GM06990 (cell line): ENCODE measurements at regions not wholly inside any gene's neighbourhood (a gene's known extent, or its start where the extent isn't known, plus 50 kb on each side); places are given as distances from the start of the nearest gene placed in this dataset.

Source experiments
- DNase-seq: peaks from one replicate; pipeline ENCODE4 v3.0.0-alpha.2; 2011; ENCODE audit not compliant: insufficient read length; ENCODE audit errors: extremely low read depth
- H3K27me3 ChIP-seq: replicated peaks from 2 replicates; pipeline ENCODE4 v1.6.0; 2011; ENCODE audit warnings: low read length; ENCODE audit not compliant: control insufficient read depth, insufficient read depth
- H3K36me3 ChIP-seq: 2 replicates; pipeline ENCODE4 v1.5.1; 2011; ENCODE audit warnings: low read length; ENCODE audit not compliant: control insufficient read depth, insufficient read depth
- H3K4me3 ChIP-seq: replicated peaks from 2 replicates; pipeline ENCODE4 v1.5.1; 2011; ENCODE audit warnings: low read depth, mild to moderate bottlenecking, control low read depth, low read length
- TF ChIP-seq, protein P1 (sequence below): IDR thresholded peaks from 2 replicates; pipeline ENCODE4 v1.5.1; 2011; ENCODE audit warnings: low read length, control low read depth, mild to moderate bottlenecking, inconsistent platforms; ENCODE audit not compliant: insufficient read depth, poor library complexity, severe bottlenecking

DNA sequence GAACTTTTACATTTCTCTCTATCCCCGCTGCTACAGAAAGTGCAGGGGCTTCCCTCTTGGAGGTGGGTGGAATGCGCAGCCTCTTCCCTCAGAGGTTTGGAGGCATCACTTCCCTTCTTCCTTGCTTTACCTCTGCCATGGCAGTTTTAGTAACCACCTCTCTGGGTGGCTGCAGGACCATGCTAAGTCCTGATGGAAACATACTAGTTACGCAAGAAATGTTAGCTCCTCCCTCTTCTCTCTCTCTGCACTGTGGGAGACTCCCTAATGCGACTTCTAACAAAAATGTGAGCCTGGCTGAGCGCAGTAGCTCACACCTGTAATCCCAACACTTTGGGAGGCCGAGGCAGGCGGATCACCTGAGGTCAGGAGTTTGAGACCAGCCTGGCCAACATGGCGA is 116.8 kb upstream of the RAB6C start:
- TF ChIP-seq, protein P1, sequence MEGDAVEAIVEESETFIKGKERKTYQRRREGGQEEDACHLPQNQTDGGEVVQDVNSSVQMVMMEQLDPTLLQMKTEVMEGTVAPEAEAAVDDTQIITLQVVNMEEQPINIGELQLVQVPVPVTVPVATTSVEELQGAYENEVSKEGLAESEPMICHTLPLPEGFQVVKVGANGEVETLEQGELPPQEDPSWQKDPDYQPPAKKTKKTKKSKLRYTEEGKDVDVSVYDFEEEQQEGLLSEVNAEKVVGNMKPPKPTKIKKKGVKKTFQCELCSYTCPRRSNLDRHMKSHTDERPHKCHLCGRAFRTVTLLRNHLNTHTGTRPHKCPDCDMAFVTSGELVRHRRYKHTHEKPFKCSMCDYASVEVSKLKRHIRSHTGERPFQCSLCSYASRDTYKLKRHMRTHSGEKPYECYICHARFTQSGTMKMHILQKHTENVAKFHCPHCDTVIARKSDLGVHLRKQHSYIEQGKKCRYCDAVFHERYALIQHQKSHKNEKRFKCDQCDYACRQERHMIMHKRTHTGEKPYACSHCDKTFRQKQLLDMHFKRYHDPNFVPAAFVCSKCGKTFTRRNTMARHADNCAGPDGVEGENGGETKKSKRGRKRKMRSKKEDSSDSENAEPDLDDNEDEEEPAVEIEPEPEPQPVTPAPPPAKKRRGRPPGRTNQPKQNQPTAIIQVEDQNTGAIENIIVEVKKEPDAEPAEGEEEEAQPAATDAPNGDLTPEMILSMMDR: no peak
- H3K4me3 ChIP-seq: no peak overlapping the region
- H3K27me3 ChIP-seq: no peaks in the 10 kb centered on the region
- H3K36me3 ChIP-seq: no peaks in the 10 kb centered on the region
- no peak for DNase-seq

DNA sequence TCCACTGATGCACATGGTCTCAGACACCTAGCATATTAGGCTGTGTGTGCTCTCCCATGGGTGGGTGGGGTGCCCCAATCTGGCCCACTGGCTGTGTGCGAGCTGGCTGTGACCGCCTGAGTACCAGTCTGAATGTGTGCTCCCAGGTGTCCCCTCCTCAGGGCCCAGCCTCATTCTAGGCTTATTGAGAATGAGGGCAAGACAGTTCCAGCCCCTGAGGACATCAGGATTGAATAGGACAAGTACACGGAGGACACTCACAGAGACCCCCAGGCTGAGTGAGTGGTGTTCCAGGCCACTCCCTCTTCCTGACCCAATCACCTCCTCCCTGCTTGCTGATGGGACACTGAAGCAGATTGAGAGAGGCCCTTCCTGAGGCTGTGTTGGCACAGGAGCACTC is 116.1 kb upstream of the RAB6C start:
- no peaks in the 10 kb centered on the region for H3K27me3 ChIP-seq
- no peaks in the 10 kb centered on the region for H3K36me3 ChIP-seq
- no peak for DNase-seq
- H3K4me3 ChIP-seq: no peak overlapping the region
- TF ChIP-seq, protein P1: no peak

DNA sequence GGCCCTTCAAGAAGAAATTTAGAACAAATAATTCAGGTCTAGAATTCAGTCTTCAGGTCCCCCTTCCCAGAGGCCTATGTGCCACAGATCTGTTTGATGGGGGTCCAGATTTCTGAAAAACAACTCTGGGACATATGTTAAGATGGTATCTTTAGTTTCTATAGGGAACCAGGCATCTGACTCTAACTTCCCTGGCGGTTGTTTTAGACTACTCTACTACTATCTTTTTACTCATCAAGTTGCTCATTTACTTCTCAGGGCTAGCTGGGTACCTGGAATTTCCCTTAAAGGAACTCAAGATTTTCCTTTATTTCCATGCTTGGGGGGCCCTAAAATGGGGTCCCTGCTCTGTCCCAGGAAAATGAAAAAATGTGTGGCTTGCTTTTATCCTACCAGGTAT is 114.7 kb upstream of the RAB6C start:
- Histone ChIP-seq H3K4me3 (no peak overlapping the region), H3K36me3 (no peaks in the 10 kb centered on the region), H3K27me3 (no peaks in the 10 kb centered on the region)
- TF ChIP-seq, protein P1: no peak
- no peak for DNase-seq

DNA sequence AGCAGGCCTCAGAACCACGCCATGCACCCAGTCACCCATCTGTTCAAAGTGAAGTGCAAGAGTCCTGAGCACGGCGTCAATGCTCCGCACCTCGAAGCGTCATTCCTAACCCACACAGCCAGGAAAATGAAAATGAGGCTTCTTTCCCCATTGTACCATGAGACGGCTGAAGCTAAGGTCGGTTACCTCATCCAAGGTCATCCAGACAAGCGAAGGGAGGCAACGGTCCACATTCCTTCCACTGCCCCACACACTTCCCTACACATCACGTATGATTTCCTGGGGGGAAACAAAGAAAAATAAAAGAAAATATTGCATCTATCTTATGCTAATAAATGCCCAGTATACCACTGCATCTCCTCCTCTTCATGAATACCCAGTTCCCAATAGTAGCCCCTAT is 113.5 kb upstream of the RAB6C start:
- H3K27me3 ChIP-seq: no peaks in the 10 kb centered on the region
- H3K36me3 ChIP-seq: no peaks in the 10 kb centered on the region
- no peak for DNase-seq
- no peak overlapping the region for H3K4me3 ChIP-seq
- TF ChIP-seq, protein P1: no peak

GRCh38 chr2:129866391-129866790 is 113.1 kb upstream of the RAB6C start:
- DNase-seq: no peak
- H3K4me3 ChIP-seq: no peak overlapping the region
- H3K27me3 ChIP-seq: no peaks in the 10 kb centered on the region
- TF ChIP-seq, protein P1: no peak
- H3K36me3 ChIP-seq: no peaks in the 10 kb centered on the region

- Histone ChIP-seq H3K36me3 (no peaks in the 10 kb centered on the region), H3K27me3 (no peaks in the 10 kb centered on the region), H3K4me3 (no peak overlapping the region)
- DNase-seq: no peak
- TF ChIP-seq, protein P1: no peak
Measured at GRCh38 chr2:129868151-129868550, 111.3 kb upstream of the RAB6C start.
